ENCODE measurements at regions not wholly inside any gene's neighbourhood (a gene's known extent, or its start where the extent isn't known, plus 50 kb on each side); places are given as distances from the start of the nearest gene placed in this dataset.

DNA sequence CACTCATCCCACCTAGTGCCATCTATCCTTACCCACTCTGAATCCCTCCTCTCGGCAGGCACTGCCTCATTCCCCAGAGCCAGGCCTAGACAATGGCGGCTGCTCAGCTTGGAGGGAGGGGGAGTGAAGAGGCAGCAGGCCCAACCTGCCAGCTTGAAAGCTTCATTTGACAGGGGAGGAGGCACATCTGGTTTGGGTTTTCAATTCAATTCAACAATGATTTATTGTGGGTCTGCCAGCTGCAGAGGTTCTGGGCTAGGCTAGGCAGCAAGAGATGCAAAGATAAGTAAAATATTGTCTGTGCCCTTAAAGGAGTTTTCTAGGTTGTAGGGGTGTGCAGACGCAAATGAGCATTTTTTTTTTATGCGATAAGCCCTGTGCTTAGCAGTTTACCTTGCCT is 58.5 kb downstream of the RTL9 start:
- TF ChIP-seq, protein P1, sequence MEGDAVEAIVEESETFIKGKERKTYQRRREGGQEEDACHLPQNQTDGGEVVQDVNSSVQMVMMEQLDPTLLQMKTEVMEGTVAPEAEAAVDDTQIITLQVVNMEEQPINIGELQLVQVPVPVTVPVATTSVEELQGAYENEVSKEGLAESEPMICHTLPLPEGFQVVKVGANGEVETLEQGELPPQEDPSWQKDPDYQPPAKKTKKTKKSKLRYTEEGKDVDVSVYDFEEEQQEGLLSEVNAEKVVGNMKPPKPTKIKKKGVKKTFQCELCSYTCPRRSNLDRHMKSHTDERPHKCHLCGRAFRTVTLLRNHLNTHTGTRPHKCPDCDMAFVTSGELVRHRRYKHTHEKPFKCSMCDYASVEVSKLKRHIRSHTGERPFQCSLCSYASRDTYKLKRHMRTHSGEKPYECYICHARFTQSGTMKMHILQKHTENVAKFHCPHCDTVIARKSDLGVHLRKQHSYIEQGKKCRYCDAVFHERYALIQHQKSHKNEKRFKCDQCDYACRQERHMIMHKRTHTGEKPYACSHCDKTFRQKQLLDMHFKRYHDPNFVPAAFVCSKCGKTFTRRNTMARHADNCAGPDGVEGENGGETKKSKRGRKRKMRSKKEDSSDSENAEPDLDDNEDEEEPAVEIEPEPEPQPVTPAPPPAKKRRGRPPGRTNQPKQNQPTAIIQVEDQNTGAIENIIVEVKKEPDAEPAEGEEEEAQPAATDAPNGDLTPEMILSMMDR (IDR thresholded peaks at IDR 0.05): no peak
- no peak for TF ChIP-seq EP300 (IDR thresholded peaks at IDR 0.05)
